ENCODE measurements at regions not wholly inside any gene's neighbourhood (a gene's known extent, or its start where the extent isn't known, plus 50 kb on each side); places are given as distances from the start of the nearest gene placed in this dataset.

DNA sequence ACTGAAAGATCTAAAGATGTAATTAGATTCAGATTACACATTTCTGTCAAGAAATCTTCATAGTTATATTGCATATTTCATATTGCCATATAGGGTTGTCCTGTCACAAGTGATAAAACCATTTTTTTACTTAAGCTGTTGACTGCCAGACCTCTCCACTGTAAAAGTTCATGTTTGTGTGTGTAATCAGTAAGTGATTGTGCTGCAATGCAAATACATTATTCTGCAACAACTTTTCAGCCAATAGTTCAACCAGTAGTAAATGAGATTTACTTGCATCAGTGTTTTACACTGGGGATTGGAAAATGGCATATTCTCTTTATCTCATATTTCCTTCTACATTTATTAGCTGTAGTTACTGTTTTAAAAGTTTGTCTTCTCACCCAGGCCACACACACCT, 603.9 kb upstream of the RORB start:
- Histone ChIP-seq H3F3A (ENCODE audit: control insufficient read depth, insufficient read depth) (no peaks in the 10 kb centered on the region), H3K36me3 (ENCODE audit: control insufficient read depth, low read length) (no peaks in the 10 kb centered on the region), H3K27me3 (ENCODE audit: control insufficient read depth, low read length) (no peaks in the 10 kb centered on the region), H3K27ac (ENCODE audit: low read depth, low read length) (no peak overlapping the region), H4K20me1 (ENCODE audit: control insufficient read depth, insufficient read depth, low read depth, low read length) (no peaks in the 10 kb centered on the region), H3K4me3 (ENCODE audit: low read length) (no peak overlapping the region), H3K4me1 (ENCODE audit: control insufficient read depth, low read length) (no peaks in the 10 kb centered on the region), H3K4me2 (ENCODE audit: low read length) (no peak overlapping the region), H3K79me2 (ENCODE audit: control insufficient read depth, low read length) (no peaks in the 10 kb centered on the region), H3K9me3 (ENCODE audit: control insufficient read depth, insufficient read depth, low read length) (no peaks in the 10 kb centered on the region), H3K9me2 (replicated peaks; ENCODE audit: control insufficient read depth, low read length) (no peaks in the 10 kb centered on the region)
- no peak for TF ChIP-seq EZH2phosphoT487 (IDR thresholded peaks at IDR 0.05; ENCODE audit: borderline replicate concordance, low read length)
- TF ChIP-seq, protein P1, sequence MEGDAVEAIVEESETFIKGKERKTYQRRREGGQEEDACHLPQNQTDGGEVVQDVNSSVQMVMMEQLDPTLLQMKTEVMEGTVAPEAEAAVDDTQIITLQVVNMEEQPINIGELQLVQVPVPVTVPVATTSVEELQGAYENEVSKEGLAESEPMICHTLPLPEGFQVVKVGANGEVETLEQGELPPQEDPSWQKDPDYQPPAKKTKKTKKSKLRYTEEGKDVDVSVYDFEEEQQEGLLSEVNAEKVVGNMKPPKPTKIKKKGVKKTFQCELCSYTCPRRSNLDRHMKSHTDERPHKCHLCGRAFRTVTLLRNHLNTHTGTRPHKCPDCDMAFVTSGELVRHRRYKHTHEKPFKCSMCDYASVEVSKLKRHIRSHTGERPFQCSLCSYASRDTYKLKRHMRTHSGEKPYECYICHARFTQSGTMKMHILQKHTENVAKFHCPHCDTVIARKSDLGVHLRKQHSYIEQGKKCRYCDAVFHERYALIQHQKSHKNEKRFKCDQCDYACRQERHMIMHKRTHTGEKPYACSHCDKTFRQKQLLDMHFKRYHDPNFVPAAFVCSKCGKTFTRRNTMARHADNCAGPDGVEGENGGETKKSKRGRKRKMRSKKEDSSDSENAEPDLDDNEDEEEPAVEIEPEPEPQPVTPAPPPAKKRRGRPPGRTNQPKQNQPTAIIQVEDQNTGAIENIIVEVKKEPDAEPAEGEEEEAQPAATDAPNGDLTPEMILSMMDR (IDR thresholded peaks at IDR 0.05; ENCODE audit: low read depth, low read length, poor library complexity, severe bottlenecking): no peak

DNA sequence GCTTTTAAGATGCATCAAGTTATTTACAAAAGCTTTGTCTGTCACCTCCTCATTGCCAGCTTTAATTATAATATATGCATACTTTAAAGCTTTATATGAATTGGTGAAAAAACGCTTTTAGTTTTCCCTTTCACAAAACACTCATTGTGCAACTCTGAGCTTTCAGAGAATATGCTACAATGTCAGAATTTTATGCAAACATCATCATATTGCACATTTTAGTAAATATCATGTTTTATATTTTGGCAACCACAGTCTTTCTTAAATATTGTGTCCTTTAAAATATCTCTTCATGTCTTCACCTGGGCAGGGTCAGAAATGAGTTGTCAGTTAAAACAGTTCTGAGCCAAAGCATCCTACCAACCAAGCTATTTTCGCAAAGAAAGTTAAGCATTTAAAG, 601.1 kb upstream of the RORB start:
- Histone ChIP-seq H3K9me3 (ENCODE audit: control insufficient read depth, insufficient read depth, low read length) (no peaks in the 10 kb centered on the region), H3K9me2 (replicated peaks; ENCODE audit: control insufficient read depth, low read length) (no peaks in the 10 kb centered on the region), H3F3A (ENCODE audit: control insufficient read depth, insufficient read depth) (no peaks in the 10 kb centered on the region), H3K79me2 (ENCODE audit: control insufficient read depth, low read length) (no peaks in the 10 kb centered on the region), H3K27me3 (ENCODE audit: control insufficient read depth, low read length) (no peaks in the 10 kb centered on the region), H3K4me1 (ENCODE audit: control insufficient read depth, low read length) (no peaks in the 10 kb centered on the region), H3K4me3 (ENCODE audit: low read length) (no peak overlapping the region), H4K20me1 (ENCODE audit: control insufficient read depth, insufficient read depth, low read depth, low read length) (no peaks in the 10 kb centered on the region), H3K36me3 (ENCODE audit: control insufficient read depth, low read length) (no peaks in the 10 kb centered on the region), H3K27ac (ENCODE audit: low read depth, low read length) (no peak overlapping the region), H3K4me2 (ENCODE audit: low read length) (no peak overlapping the region)
- TF ChIP-seq, protein P1 (IDR thresholded peaks at IDR 0.05; ENCODE audit: low read depth, low read length, poor library complexity, severe bottlenecking): no peak
- TF ChIP-seq EZH2phosphoT487 (IDR thresholded peaks at IDR 0.05; ENCODE audit: borderline replicate concordance, low read length): no peak

DNA sequence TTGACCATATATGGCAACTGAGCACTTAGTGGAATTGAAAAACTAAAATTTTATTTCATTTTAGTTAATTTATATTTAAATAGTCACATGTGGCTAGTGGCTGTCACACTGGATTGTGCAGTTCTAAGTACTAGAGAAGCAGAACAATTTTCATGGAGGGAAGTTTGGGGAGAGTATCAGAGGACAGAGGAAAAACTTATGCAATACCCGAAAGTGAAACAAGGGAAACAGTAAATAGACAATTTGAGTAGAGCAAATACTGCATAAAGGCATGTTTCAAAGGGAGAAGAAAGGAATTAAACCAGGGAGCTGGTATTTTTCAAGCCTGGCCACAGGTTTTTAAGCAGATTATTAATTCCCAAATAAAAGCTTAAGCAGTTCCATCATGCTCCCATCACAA, 590.5 kb upstream of the RORB start:
- Histone ChIP-seq H3K27ac (ENCODE audit: low read depth, low read length) (no peak overlapping the region), H3K9me3 (ENCODE audit: control insufficient read depth, insufficient read depth, low read length) (no peaks in the 10 kb centered on the region), H3K4me2 (ENCODE audit: low read length) (no peak overlapping the region), H4K20me1 (ENCODE audit: control insufficient read depth, insufficient read depth, low read depth, low read length) (no peaks in the 10 kb centered on the region), H3K4me1 (ENCODE audit: control insufficient read depth, low read length) (no peaks in the 10 kb centered on the region), H3K36me3 (ENCODE audit: control insufficient read depth, low read length) (no peaks in the 10 kb centered on the region), H3F3A (ENCODE audit: control insufficient read depth, insufficient read depth) (no peaks in the 10 kb centered on the region), H3K27me3 (ENCODE audit: control insufficient read depth, low read length) (no peaks in the 10 kb centered on the region), H3K79me2 (ENCODE audit: control insufficient read depth, low read length) (no peaks in the 10 kb centered on the region), H3K4me3 (ENCODE audit: low read length) (no peak overlapping the region), H3K9me2 (replicated peaks; ENCODE audit: control insufficient read depth, low read length) (no peaks in the 10 kb centered on the region)
- TF ChIP-seq EZH2phosphoT487 (IDR thresholded peaks at IDR 0.05; ENCODE audit: borderline replicate concordance, low read length): no peak
- TF ChIP-seq, protein P1 (IDR thresholded peaks at IDR 0.05; ENCODE audit: low read depth, low read length, poor library complexity, severe bottlenecking): no peak

DNA sequence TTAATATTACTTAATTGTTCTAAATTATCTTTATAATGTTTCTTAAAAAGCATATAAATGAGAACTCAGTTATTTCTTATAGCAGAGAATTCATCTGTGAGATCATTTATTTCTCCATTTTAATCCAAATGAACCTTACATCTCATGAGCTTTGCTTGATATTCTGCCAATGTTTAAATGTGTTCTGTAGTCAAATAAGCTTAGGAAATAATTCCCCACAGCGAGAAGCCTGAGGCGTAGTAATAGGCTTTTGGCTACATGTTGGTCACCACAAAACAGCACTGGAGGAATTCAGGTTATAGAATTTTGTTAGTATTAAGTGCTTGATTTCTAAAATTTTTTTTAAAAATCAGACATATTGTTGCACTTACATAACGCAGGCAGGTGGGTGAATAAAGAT, 585.3 kb upstream of the RORB start:
- Histone ChIP-seq H3K27me3 (ENCODE audit: control insufficient read depth, low read length) (no peaks in the 10 kb centered on the region), H3K79me2 (ENCODE audit: control insufficient read depth, low read length) (no peaks in the 10 kb centered on the region), H3K36me3 (ENCODE audit: control insufficient read depth, low read length) (no peaks in the 10 kb centered on the region), H3K4me1 (ENCODE audit: control insufficient read depth, low read length) (no peaks in the 10 kb centered on the region), H3K4me3 (ENCODE audit: low read length) (no peak overlapping the region), H3K27ac (ENCODE audit: low read depth, low read length) (no peak overlapping the region), H3K9me3 (ENCODE audit: control insufficient read depth, insufficient read depth, low read length) (no peaks in the 10 kb centered on the region), H3K4me2 (ENCODE audit: low read length) (no peak overlapping the region), H4K20me1 (ENCODE audit: control insufficient read depth, insufficient read depth, low read depth, low read length) (no peaks in the 10 kb centered on the region), H3K9me2 (replicated peaks; ENCODE audit: control insufficient read depth, low read length) (no peaks in the 10 kb centered on the region), H3F3A (ENCODE audit: control insufficient read depth, insufficient read depth) (no peaks in the 10 kb centered on the region)
- TF ChIP-seq, protein P1 (IDR thresholded peaks at IDR 0.05; ENCODE audit: low read depth, low read length, poor library complexity, severe bottlenecking): no peak
- no peak for TF ChIP-seq EZH2phosphoT487 (IDR thresholded peaks at IDR 0.05; ENCODE audit: borderline replicate concordance, low read length)

All from DOHH2 (cell line).